Neutrophil (primary cell): ENCODE measurements at regions not wholly inside any gene's neighbourhood (a gene's known extent, or its start where the extent isn't known, plus 50 kb on each side); places are given as distances from the start of the nearest gene placed in this dataset.

Experiments used
- H3K27ac ChIP-seq: fragments of 200-600 bp; sonication (generic); 2 replicates; pipeline ENCODE4 v1.5.1; 2016; ENCODE audit warnings: mild to moderate bottlenecking, moderate library complexity
- H3K27me3 ChIP-seq: fragments of 200-600 bp; sonication (generic); 2 replicates; pipeline ENCODE4 v1.6.0; 2016; ENCODE audit warnings: mild to moderate bottlenecking
- H3K36me3 ChIP-seq: fragments of 200-600 bp; sonication (generic); 2 replicates; pipeline ENCODE4 v1.5.1; 2017
- H3K4me1 ChIP-seq, 2 experiments: fragments of 200-600 bp in 1 of 2; sonication (generic) in 1 of 2; 1 replicate in 1 of 2; 2 replicates in 1 of 2; pipeline versions ENCODE4 v1.5.1 to v1.6.1; 2013 to 2016; ENCODE audit warnings: low read depth in 1 of 2, low read length in 1 of 2, mild to moderate bottlenecking in 1 of 2, moderate library complexity in 1 of 2; ENCODE audit not compliant: control insufficient read depth in 1 of 2, insufficient read depth in 1 of 2
- H3K4me3 ChIP-seq, 2 experiments: fragments of 200-600 bp in 1 of 2; sonication (generic) in 1 of 2; 1 replicate in 1 of 2; 2 replicates in 1 of 2; pipeline ENCODE4 v1.5.1; 2013 to 2016; ENCODE audit warnings: low read depth in 1 of 2, low read length in 1 of 2, mild to moderate bottlenecking in 1 of 2, moderate library complexity in 1 of 2
- H3K9me3 ChIP-seq: fragments of 200-600 bp; sonication (generic); 2 replicates; pipeline ENCODE4 v1.5.1; 2016
- CTCF ChIP-seq: fragments of 200-600 bp; sonication (generic); IDR thresholded peaks from 2 replicates; pipeline ENCODE4 v1.5.1; 2016; ENCODE audit warnings: antibody characterized with exemption

GRCh38 chr5:69035665-69036064 lies 58.1 kb upstream of the SLC30A5 start:
- no peak for TF ChIP-seq CTCF
- no peak overlapping the region for H3K4me3 ChIP-seq

GRCh38 chr5:69038539-69038938 lies 55.3 kb upstream of the SLC30A5 start:
- no peaks in the 10 kb centered on the region for H3K27me3 ChIP-seq
- no peaks in the 10 kb centered on the region for H3K36me3 ChIP-seq
- no peak for TF ChIP-seq CTCF
- no peak overlapping the region for H3K27ac ChIP-seq
- no peaks in the 10 kb centered on the region for H3K9me3 ChIP-seq
- no peak overlapping the region for H3K4me3 ChIP-seq
- H3K4me1 ChIP-seq: peaks cover 6% of the 10 kb centered on the region in 2 experiments

More at GRCh38 chr5:69035665-69036064, 58.1 kb upstream of the SLC30A5 start:
- H3K4me1 ChIP-seq: no peaks in the 10 kb centered on the region
- H3K27ac ChIP-seq: no peak overlapping the region
- H3K9me3 ChIP-seq: no peaks in the 10 kb centered on the region
- H3K36me3 ChIP-seq: no peaks in the 10 kb centered on the region
- H3K27me3 ChIP-seq: no peaks in the 10 kb centered on the region

GRCh38 chr5:69039829-69040228 lies 54.0 kb upstream of the SLC30A5 start:
- H3K27me3 ChIP-seq: no peaks in the 10 kb centered on the region
- TF ChIP-seq CTCF: no peak
- H3K4me1 ChIP-seq: peaks cover 7% of the 10 kb centered on the region in 2 experiments

GRCh38 chr5:69042500-69042899 lies 51.3 kb upstream of the SLC30A5 start:
- Histone ChIP-seq H3K4me1 (peaks cover 7% of the 10 kb centered on the region in 2 experiments), H3K27me3 (no peaks in the 10 kb centered on the region), H3K36me3 (no peaks in the 10 kb centered on the region), H3K9me3 (no peaks in the 10 kb centered on the region), H3K4me3 (no peak overlapping the region), H3K27ac (no peak overlapping the region)
- no peak for TF ChIP-seq CTCF

More at GRCh38 chr5:69039829-69040228, 54.0 kb upstream of the SLC30A5 start:
- H3K4me3 ChIP-seq: no peak overlapping the region
- H3K27ac ChIP-seq: no peak overlapping the region
- H3K9me3 ChIP-seq: no peaks in the 10 kb centered on the region
- H3K36me3 ChIP-seq: no peaks in the 10 kb centered on the region

- Histone ChIP-seq H3K36me3 (no peaks in the 10 kb centered on the region), H3K9me3 (no peaks in the 10 kb centered on the region), H3K27me3 (no peaks in the 10 kb centered on the region), H3K4me1 (peaks cover 7% of the 10 kb centered on the region in 2 experiments), H3K4me3 (peak overlapping the region; percentile 57 to 59), H3K27ac (no peak overlapping the region)
- peak; percentile 83 for TF ChIP-seq CTCF
Observed at GRCh38 chr5:69042915-69043654, 50.7 kb upstream of the SLC30A5 start.
